ENCODE measurements at regions not wholly inside any gene's neighbourhood (a gene's known extent, or its start where the extent isn't known, plus 50 kb on each side); places are given as distances from the start of the nearest gene placed in this dataset.

DNA sequence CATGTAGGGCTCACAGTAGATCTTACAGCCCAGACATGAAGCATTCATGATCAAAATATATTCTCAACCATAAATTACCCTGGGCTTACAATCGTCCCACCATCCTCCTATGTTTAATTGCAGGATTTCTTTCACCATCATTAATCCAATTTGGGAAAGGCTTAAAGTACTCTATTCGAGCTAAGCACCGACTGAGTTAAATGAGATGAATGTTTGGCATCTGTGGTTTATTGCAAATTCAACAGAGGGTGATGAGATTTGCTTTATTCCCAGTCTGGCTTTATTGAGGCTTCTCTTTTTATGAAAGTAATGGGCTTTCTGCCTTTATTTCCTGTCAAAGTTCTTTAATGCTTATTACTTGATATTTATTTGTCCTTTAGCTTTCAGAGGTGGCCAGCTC, 159.0 kb downstream of the METTL4 start:
- no peak for DNase-seq

DNA sequence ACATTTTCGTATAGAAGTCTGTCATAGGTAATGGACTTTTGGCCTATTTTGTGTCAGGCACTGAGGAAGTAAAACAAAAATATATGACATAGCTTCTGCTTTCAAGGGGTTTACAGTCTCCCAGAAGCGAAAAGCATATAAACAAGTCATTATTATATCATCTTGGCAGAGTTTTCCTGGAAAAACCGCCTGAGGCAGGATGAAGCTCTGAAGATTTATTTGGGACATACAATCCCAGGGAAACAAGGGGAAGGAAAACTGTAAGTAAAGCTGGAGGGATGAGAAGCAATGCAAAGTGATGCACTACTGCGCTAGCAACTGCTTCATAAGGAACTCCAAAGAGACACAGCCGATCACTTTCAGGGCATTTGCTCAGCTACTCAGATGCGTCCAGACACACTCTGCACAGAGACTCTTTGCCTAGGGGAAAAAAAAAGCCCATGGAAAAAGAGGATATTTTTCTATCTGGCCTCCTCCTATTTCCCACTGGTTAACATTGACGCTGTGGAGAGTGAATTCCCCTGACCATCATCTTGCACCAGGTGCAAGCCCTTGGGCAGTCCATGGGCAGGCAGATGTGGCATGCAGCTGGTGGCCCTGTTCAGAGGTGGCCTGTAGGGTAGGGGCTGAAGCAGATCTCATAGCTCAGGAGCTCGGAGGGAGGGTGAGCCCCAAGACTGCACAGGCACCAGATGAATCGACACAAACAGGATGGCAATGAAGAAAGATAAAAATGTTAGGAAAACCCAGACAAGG, 158.1 kb downstream of the METTL4 start:
- no peak for DNase-seq

DNA sequence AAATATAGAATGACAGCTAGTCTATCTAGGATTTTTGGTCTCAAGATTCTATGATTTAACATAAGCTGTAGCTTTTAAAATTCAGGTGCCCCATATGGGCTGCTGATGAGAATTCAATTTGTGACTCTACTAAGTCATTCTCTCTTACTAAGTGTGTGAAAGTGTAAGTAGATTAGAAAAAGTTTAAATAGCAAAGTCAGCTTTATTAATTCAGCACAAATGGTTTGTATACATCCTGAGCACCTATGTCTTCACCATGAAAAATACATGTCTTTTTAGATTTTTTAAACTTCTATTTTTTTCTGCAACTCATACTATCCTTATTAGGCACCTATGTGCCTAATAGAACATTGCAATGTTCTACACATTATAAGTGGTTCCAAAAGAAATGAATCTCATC, 157.1 kb downstream of the METTL4 start:
- no peak for DNase-seq

DNA sequence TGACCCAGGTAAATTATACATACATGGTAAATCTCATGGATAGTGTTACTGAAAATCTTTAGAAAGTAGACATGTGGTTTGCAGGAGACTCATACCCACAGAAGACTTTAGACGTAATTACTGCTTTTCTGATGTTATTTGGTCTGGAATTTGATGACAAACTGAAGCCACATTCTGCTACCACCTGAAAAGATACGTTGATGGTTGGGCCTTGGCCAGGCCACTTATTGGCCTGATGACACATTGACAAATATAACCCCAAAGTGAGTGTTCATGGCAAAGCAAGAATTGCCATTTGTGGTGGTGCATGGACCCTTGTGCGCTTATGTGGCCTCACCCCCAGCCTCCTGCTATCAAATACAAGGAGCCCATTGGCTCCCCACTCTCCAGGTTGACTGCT, 155.6 kb downstream of the METTL4 start:
- no peak for DNase-seq

DNA sequence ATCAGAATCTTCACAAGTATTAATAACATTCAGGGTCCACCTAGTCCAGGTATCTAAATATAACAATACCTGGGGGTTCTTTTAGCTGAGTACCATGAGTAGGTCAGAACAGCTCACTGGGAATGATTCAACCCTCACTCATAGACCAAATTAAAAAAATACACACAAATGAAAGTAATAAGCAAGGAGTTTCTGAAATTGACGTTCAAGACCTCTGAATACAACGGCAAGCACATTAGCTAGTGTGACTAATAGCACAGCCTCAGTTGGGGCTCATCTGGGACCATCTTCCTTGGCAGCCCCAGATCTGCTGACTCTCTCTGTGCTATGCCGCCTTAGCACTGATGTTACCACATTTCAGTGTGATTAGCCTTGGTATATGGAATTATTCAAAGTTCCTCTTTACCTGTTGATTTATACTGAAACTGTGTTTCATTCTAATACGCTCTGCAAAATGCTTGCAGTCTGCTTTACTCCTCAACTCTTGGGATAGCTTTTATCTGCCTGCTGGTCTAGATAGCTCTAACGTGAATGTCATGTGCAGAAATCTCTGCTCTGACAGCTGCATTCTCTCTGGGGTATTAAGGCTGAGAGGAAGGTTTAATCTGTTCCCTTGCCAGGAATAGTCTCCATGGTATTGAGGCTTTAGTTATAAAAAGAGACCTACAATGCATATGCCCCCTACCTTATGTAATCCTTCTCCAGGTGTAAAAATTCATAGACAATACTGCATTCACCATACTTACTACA, 153.3 kb downstream of the METTL4 start:
- DNase-seq: no peak

DNA sequence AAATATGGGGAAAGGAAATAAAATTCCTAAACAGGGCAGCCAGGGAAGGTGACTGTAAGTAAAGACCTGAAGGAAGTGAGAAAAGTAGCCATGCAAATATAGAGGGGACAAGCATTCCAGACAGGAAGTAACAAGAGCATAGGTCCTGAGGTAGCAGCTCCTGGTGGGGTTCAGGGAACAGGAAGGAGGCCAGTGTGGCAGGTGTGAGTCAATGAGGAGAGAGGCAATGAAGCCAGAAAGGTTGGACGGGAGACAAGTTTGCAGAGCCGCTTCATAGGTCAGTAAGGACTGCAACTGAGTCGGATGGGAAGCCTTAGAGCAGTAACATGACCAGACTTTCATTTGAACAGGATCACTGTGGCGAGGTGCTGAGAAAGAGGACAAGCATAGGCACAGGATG, 150.9 kb downstream of the METTL4 start:
- no peak for DNase-seq

DNA sequence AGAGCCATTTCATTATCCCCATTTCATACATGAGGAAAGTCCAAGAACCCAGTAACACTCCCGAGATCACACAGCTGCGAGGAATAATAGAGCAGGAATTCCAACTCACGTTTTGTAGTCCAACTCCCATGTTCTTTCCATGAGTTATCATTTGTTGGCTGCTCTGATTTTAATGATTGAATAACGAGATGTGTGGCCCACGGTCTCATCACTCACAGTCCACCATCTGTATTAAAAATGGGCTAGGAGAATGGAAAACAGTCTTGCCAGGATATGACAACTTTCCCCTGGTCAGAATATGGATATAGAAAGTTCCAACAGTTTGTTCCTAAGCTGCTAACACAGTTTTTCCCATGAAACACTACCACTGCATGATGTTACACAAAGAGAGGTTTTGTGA, 147.5 kb downstream of the METTL4 start:
- DNase-seq: no peak

DNA sequence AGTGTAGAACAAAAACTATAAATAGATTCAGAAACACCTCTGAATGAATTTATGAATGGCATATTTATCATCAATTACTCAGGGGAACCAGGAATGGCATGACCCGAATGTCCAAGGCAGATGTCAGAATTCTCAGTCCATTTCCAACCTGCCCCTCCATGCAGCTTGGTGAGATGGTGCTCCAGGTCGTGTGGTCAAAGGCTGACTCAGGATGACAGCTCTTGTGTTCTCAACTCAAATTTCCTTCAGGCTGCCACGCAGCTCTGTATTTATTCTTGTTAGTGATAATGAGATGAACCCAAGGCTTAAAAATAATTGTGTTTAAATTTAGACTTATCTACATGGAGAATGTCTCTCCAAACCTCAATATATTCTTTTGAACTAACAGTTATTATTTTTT, 146.9 kb downstream of the METTL4 start:
- DNase-seq: no peak

DNA sequence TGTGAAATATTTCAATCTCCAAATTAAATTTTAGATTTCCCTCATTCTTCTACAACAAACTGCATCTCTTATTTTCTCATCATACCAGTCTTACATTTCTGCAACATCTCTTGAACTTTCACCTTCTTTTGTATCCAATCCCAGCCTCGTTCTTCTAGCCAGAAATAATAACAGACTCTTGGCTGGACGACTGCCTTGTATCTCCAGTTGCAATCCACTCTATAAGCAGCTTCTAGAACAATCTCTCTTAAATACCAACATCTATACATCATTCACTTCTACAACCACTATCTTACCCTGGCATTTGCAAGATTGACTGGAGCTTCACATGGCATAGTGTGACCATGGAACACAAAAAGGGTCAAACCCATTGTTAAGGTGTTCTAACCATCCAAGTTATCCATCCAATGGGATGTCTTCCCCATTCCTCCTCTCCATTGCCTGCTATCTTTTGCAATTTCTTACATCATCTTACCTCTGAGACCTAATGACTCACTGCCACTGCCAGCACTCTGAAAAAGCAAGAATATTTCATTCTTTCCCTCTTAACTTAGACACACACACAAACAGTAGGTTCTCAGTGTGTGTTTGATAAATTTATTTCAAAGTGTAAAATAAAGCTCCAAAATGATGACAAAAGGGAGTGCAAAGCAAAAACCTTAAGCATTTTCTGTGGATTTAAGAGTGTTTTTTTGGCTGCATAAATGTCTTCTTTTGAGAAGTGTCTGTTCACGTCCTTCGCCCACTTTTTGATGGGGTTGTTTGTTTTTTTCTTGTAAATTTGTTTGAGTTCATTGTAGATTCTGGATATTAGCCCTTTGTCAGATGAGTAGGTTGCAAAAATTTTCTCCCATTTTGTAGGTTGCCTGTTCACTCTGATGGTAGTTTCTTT, 145.6 kb downstream of the METTL4 start:
- no peak for DNase-seq

DNA sequence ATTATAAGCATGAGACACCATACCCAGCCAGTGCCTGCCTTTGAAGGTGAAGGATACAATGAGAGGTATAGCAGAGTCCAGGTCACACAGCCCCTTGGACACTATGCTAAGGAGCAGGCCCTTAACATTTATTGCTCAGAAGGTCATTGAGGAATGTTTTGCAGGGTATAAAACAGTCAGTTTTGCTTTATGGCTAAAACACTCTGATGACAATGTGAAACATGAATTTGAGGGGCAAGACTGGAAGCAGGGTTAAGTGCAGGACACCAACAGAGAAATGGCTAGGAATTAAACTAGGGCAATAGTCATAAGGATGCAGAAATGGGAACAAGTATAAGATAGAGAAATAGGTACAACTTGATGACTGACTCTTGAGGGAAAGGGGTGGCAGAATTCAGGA, 141.1 kb downstream of the METTL4 start:
- DNase-seq: no peak

DNA sequence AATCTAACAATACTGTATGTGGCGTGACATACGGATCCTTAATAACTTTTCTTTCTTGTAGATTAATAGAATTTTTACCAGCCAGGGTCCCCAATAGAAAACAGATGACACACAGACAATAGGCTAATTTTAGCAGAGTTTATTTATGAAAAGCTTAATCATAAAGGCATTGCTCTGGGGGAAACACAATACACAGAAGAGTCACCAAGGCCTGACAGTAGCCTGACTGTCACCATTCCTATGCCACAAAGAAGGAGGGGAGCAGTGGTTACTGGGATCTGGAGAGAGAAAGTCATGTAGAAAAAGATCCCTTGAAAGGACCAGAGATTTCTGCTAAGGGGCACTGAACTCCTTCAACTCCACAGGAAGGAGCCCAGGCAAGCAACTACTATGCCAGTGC, 139.5 kb downstream of the METTL4 start:
- DNase-seq: no peak

DNA sequence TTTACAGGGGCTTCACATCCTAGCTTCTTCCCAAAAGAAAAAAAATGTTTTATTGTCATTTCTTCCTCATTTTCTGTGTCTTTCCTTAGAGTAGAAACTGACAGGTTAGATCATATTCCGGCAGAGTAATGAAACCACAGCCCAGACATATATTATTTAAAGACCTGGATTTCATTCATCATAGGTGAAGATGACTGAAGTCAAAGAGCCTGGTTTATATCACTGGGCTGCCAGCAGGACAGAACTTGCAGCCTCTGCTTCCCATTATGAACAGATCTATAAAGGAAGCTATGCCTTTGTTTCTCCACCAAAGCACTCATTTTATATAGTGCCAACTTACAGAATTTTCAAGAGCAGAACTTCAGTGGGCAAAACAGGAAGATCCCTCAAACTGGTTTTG, 137.9 kb downstream of the METTL4 start:
- no peak for DNase-seq

DNA sequence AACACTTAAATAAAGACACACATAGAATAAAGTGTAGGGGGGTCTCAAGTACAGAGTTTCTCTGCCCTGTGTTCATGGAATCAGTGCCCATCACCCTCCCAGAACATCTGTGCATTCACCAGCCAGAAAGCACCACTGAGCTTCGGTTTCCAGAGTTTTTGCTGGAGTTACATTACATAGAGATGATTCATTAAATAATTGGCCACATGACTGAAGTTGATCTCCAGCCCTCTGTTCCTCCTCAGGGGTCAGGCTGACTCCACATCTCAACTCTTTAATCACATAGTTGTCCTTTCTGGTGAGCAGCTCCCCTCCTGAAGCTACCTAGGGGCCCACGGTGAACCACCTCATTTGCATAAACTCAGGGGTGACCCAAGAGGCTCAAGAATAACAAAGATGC, 129.8 kb downstream of the METTL4 start:
- DNase-seq: no peak

DNA sequence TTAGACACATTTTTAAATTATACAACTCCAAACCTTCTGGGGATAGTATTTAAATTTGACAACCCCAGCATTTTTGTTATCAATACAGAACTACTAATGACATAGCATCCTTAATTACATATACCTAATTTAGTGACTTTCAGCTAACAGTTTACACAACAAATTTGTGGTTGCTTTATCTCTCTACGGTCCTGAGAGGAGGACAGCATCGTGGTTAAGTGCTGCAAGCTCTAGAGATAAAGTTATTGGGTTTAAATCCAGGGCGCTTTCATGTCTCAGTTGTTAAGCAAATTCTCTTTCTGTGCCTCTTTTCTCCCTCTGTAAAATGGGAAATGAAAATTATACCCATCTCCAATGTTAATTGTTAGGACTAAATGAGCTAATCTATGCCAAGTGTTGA, 129.3 kb downstream of the METTL4 start:
- DNase-seq: no peak

DNA sequence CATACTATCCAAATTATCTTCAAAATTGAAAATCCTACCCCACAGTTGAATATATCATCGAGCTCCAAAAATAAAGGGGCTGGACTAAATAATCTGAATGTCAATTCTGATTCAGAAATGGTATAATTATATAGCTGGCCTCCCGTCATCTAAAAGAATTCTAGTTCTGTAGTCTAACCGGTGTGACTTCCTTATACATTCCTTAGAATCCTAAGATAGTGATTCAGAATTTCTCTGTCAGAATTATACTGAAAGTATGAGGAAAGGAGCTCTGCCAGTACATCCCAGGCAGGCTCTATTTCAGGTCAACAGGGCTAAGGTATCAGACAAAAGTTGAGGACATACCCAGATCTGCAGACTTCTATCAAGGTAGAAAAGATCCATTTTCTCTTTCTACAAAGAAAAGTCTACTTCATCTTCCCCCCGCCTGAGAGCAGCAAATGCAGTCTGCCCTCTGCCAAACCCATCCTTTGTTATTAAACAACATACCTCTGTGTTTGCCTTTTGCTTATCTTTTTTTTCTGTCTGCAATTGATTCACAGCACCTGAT, 128.5 kb downstream of the METTL4 start:
- no peak for DNase-seq

DNA sequence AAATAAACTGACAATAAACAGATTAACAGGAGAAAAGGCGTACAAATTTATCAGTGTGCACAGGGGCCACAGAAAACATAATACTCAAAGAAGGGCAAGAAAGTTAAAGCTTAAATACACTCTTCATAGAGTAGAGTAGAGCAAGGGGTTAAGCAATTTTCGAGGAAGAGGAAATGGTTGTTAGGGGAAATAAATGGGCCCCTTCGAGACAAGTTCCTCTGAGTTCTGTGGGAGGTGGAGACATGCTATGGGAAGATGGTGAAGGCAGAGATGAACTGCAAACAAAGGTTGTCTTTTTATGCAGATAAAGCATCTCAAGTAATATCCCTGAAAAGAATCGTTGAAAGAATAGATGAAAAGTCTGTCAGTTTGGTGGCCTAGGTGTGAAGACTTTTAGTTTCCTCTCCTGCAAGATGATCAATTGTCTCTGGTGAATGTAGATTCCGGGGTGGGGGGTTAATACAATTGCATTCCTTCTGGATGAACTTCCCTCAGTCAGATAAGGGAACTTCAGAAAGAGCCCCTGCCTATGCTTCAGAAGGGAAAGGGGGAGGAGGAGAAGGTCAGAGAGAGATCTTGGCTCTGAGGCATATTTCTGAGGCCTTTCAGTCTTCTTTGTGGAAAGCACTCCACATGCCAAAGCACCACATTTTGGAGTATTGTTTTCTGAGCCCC, 127.0 kb downstream of the METTL4 start:
- DNase-seq: no peak

DNA sequence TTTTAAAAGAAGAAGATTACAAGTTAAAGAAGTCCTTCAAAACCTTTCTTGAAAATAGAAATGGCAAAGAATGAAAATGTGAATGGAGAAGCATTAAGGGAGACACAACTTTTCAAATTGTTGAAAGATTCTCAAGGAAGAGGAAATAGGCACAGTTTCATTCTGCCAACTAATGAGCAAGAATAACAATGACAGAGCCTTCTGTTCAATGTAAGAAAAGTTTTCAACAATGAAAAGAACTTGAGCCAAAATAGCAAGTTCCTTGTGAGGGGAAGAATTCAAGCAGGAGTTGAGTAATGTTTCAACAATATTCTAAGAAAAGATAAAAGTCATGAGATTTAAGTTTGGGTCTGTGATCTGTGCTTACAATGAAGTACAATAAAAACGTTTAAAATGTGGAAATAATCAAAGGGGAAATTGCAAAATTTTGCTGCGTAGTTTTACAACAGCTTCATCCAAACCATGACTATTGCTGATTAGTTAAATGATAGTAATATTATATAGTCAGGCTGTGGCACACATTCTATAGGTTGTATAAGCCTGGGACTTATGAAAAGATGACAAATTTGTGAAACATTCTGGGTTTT, 122.6 kb downstream of the METTL4 start:
- no peak for DNase-seq

DNA sequence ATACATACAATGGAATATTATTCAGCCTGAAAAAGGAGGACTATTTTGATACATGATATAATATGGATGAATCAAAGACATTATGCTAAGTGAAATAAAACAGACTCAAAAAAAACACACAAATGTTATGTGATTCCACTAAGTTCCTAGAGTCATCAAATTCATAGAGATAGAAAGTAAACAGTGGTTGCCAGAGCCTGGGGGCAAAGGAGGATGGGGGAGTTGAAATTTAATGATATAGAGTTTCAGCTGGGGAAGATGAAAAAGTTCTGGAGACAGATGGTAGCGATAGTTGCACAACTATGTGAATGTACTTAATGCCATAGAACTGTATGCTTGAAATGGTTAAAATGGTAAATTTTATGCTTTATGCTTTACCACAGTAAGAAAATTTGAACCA, 119.7 kb downstream of the METTL4 start:
- no peak for DNase-seq

DNA sequence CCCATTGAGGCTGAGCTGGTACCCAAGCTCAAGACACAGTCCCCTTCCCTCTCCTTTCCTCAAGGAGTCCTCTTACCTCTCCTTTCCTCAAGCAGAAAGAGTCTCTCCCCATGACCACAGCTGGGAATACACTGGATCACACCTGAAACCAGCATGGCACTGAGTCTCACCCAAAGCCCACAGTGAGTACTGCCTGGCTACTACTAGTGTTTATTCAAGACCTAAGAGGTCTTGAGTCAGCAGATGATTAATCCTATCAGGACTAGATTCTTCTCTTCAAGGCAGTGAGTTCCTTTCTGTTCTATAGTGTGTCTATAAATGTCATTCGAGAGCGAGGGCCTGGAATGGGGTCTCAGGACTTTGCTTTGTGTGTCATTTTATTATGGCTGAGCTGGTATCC, 111.4 kb downstream of the METTL4 start:
- no peak for DNase-seq

DNA sequence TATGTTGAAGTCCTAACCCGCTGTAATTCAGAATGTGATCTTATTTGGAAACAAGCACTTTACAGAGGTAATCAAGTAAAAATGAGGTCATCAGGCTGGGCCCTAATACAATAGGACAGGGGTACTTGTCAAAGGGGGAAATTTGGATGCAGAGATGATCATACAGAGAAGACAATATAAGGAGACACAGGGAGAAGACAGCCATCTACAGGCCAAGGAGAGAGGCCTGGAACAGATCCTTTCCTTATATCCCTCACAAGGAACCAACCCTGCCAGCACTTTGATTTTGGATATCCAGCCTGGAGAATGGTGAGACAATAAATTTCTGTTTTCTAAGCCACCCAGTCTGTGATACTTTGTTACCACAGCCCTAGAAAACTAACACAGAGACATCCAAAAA, 104.3 kb downstream of the METTL4 start:
- DNase-seq: no peak

DNA sequence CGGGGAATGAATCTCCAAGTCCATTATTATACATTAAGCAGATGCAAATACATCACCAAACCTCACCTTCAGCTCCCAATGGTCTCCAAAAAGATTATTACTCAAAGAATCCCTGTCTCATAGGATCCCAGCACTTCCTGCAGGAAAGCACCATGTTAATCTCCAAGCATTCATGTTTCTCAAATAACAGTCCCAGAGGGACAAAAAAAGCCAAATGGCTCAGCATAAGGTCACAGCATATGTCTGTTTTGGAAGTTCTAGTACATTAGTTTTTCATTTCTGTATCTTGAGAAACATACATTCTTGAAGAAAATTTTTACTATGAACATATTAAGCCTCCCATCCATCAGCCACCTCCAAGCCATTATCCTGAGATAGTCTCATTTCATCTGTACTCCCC, 103.3 kb downstream of the METTL4 start:
- no peak for DNase-seq

DNA sequence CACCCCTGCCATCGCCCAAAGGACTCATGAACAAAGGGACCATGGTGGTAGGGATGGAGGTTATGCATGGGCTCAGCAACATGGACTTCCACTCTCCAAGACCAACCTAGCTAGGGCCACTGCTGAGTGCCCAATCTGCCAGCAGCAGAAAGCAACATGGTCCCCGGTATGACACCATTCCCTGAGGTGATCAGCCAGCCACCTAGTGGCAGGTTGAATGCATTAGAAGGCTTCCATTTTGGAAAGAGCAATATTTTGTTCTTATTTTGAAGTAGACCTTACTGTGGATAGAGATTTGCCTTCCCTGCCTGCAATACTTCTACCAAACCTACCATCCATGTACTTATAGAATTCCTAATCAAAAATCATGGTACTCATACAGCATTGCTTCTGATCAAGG, 99.8 kb downstream of the METTL4 start:
- DNase-seq: no peak

Measured in NCI-H1105 (cell line).